CD1c-positive myeloid dendritic cell (primary cell): ENCODE measurements at regions not wholly inside any gene's neighbourhood (a gene's known extent, or its start where the extent isn't known, plus 50 kb on each side); places are given as distances from the start of the nearest gene placed in this dataset.

Source experiments
- DNase-seq: peaks from one replicate; pipeline ENCODE4 v3.0.0-alpha.2; 2016; ENCODE audit errors: extremely low spot score

- no peak for DNase-seq
These were observed 201.0 kb upstream of the ZNF536 start for GRCh38 chr19:30171138-30171635.

GRCh38 chr19:30171795-30172612, 200.2 kb upstream of the ZNF536 start:
- no peak for DNase-seq

GRCh38 chr19:30172613-30173242, 199.5 kb upstream of the ZNF536 start:
- DNase-seq, result no peak

GRCh38 chr19:30173593-30174356, 198.4 kb upstream of the ZNF536 start:
- no peak for DNase-seq

GRCh38 chr19:30174357-30174645, 197.9 kb upstream of the ZNF536 start:
- no peak for DNase-seq

- no peak for DNase-seq
These were observed 197.4 kb upstream of the ZNF536 start for GRCh38 chr19:30174791-30175190.

GRCh38 chr19:30175987-30176386, 196.2 kb upstream of the ZNF536 start:
- DNase-seq, result no peak

- no peak for DNase-seq
These were observed 193.3 kb upstream of the ZNF536 start for GRCh38 chr19:30178721-30179402.

- DNase-seq, result no peak
These were observed 191.5 kb upstream of the ZNF536 start for GRCh38 chr19:30180691-30181090.

GRCh38 chr19:30183807-30184490, 188.2 kb upstream of the ZNF536 start:
- no peak for DNase-seq

- DNase-seq, result no peak
These were observed 170.1 kb upstream of the ZNF536 start for GRCh38 chr19:30202060-30202600.

- DNase-seq, result no peak
These were observed 167.5 kb upstream of the ZNF536 start for GRCh38 chr19:30204721-30205120.

GRCh38 chr19:30206187-30206586, 166.0 kb upstream of the ZNF536 start:
- DNase-seq, result no peak

GRCh38 chr19:30207357-30207756, 164.8 kb upstream of the ZNF536 start:
- DNase-seq, result no peak

GRCh38 chr19:30208436-30209060, 163.6 kb upstream of the ZNF536 start:
- no peak for DNase-seq

GRCh38 chr19:30209617-30210600, 162.3 kb upstream of the ZNF536 start:
- DNase-seq, result no peak

GRCh38 chr19:30212574-30212973, 159.6 kb upstream of the ZNF536 start:
- DNase-seq, result no peak

GRCh38 chr19:30214651-30215051, 157.5 kb upstream of the ZNF536 start:
- DNase-seq, result no peak

- DNase-seq, result no peak
These were observed 156.9 kb upstream of the ZNF536 start for GRCh38 chr19:30215248-30215647.

- DNase-seq, result no peak
These were observed 155.7 kb upstream of the ZNF536 start for GRCh38 chr19:30216453-30216852.
